ENCODE measurements at regions not wholly inside any gene's neighbourhood (a gene's known extent, or its start where the extent isn't known, plus 50 kb on each side); places are given as distances from the start of the nearest gene placed in this dataset.
"Not testable (repeated sequence)": the region's sequence is repeated elsewhere in the genome, so short reads cannot be mapped to it uniquely, and the experiment has no call there.

- no peak for TF ChIP-seq JUND (IDR thresholded peaks at IDR 0.05; ENCODE audit: low read depth)
- in situ Hi-C loops (cut with HindIII; ENCODE audit: low pct_unique_long_range_greater_than_20kb, low sequenced_read_pairs), result no loop called here
- DNase-seq (ENCODE audit: low read depth in 1 of 2, low spot score in 1 of 2), result no peak
Measured at GRCh38 chr18:76602191-76602590, 107.1 kb upstream of the ZNF516 start.

GRCh38 chr18:76600076-76600475 is 105.0 kb upstream of the ZNF516 start:
- DNase-seq (ENCODE audit: low read depth in 1 of 2, low spot score in 1 of 2); in situ Hi-C loops (cut with HindIII; ENCODE audit: low pct_unique_long_range_greater_than_20kb, low sequenced_read_pairs): not testable (repeated sequence)

- no peak for DNase-seq (ENCODE audit: low read depth in 1 of 2, low spot score in 1 of 2)
- no peak for TF ChIP-seq JUND (IDR thresholded peaks at IDR 0.05; ENCODE audit: low read depth)
- in situ Hi-C loops (cut with HindIII; ENCODE audit: low pct_unique_long_range_greater_than_20kb, low sequenced_read_pairs), result no loop called here
Measured at GRCh38 chr18:76594966-76595365, 99.9 kb upstream of the ZNF516 start.

- DNase-seq (ENCODE audit: low read depth in 1 of 2, low spot score in 1 of 2), result no peak
- TF ChIP-seq JUND (IDR thresholded peaks at IDR 0.05; ENCODE audit: low read depth), result no peak
- in situ Hi-C loops (cut with HindIII; ENCODE audit: low pct_unique_long_range_greater_than_20kb, low sequenced_read_pairs), result no loop called here
Measured at GRCh38 chr18:76593843-76594242, 98.8 kb upstream of the ZNF516 start.

GRCh38 chr18:76592981-76593381 is 97.9 kb upstream of the ZNF516 start:
- no peak for TF ChIP-seq JUND (IDR thresholded peaks at IDR 0.05; ENCODE audit: low read depth)
- no peak for DNase-seq (ENCODE audit: low read depth in 1 of 2, low spot score in 1 of 2)
- in situ Hi-C loops (cut with HindIII; ENCODE audit: low pct_unique_long_range_greater_than_20kb, low sequenced_read_pairs), result no loop called here

GRCh38 chr18:76592096-76592495 is 97.1 kb upstream of the ZNF516 start:
- in situ Hi-C loops (cut with HindIII; ENCODE audit: low pct_unique_long_range_greater_than_20kb, low sequenced_read_pairs), result no loop called here
- no peak for DNase-seq (ENCODE audit: low read depth in 1 of 2, low spot score in 1 of 2)
- no peak for TF ChIP-seq JUND (IDR thresholded peaks at IDR 0.05; ENCODE audit: low read depth)

GRCh38 chr18:76589866-76590265 is 94.8 kb upstream of the ZNF516 start:
- in situ Hi-C loops (cut with HindIII; ENCODE audit: low pct_unique_long_range_greater_than_20kb, low sequenced_read_pairs), result no loop called here
- TF ChIP-seq JUND (IDR thresholded peaks at IDR 0.05; ENCODE audit: low read depth), result no peak
- no peak for DNase-seq (ENCODE audit: low read depth in 1 of 2, low spot score in 1 of 2)

GRCh38 chr18:76589316-76589715 is 94.3 kb upstream of the ZNF516 start:
- in situ Hi-C loops (cut with HindIII; ENCODE audit: low pct_unique_long_range_greater_than_20kb, low sequenced_read_pairs), result no loop called here
- no peak for DNase-seq (ENCODE audit: low read depth in 1 of 2, low spot score in 1 of 2)
- TF ChIP-seq JUND (IDR thresholded peaks at IDR 0.05; ENCODE audit: low read depth), result no peak

- in situ Hi-C loops (cut with HindIII; ENCODE audit: low pct_unique_long_range_greater_than_20kb, low sequenced_read_pairs), result no loop called here
- no peak for TF ChIP-seq JUND (IDR thresholded peaks at IDR 0.05; ENCODE audit: low read depth)
- DNase-seq (ENCODE audit: low read depth in 1 of 2, low spot score in 1 of 2), result no peak
Measured at GRCh38 chr18:76588601-76589226, 93.7 kb upstream of the ZNF516 start.

GRCh38 chr18:76587879-76588271 is 92.8 kb upstream of the ZNF516 start:
- in situ Hi-C loops (cut with HindIII; ENCODE audit: low pct_unique_long_range_greater_than_20kb, low sequenced_read_pairs), result no loop called here
- DNase-seq (ENCODE audit: low read depth in 1 of 2, low spot score in 1 of 2), result no peak
- no peak for TF ChIP-seq JUND (IDR thresholded peaks at IDR 0.05; ENCODE audit: low read depth)

- in situ Hi-C loops (cut with HindIII; ENCODE audit: low pct_unique_long_range_greater_than_20kb, low sequenced_read_pairs), result no loop called here
- no peak for DNase-seq (ENCODE audit: low read depth in 1 of 2, low spot score in 1 of 2)
- no peak for TF ChIP-seq JUND (IDR thresholded peaks at IDR 0.05; ENCODE audit: low read depth)
Measured at GRCh38 chr18:76587147-76587878, 92.3 kb upstream of the ZNF516 start.

- TF ChIP-seq JUND (IDR thresholded peaks at IDR 0.05; ENCODE audit: low read depth), result no peak
- no peak for DNase-seq (ENCODE audit: low read depth in 1 of 2, low spot score in 1 of 2)
- in situ Hi-C loops (cut with HindIII; ENCODE audit: low pct_unique_long_range_greater_than_20kb, low sequenced_read_pairs), result no loop called here
Measured at GRCh38 chr18:76584414-76585310, 89.6 kb upstream of the ZNF516 start.

- no peak for DNase-seq (ENCODE audit: low read depth in 1 of 2, low spot score in 1 of 2)
- no peak for TF ChIP-seq JUND (IDR thresholded peaks at IDR 0.05; ENCODE audit: low read depth)
- in situ Hi-C loops (cut with HindIII; ENCODE audit: low pct_unique_long_range_greater_than_20kb, low sequenced_read_pairs), result no loop called here
Measured at GRCh38 chr18:76581261-76581660, 86.2 kb upstream of the ZNF516 start.
